Stimulated activated effector memory CD8-positive, alpha-beta T cell treated with anti-CD3 and anti-CD28 coated beads, Interleukin-12 subunit alpha, Interleukin-12 subunit beta, amount 100 ng/mL, for 72 hours (primary cell): ENCODE measurements at regions not wholly inside any gene's neighbourhood (a gene's known extent, or its start where the extent isn't known, plus 50 kb on each side); places are given as distances from the start of the nearest gene placed in this dataset.
"Not testable (repeated sequence)": the region's sequence is repeated elsewhere in the genome, so short reads cannot be mapped to it uniquely, and the experiment has no call there.

ENCODE experiments used
- ATAC-seq: fragments of 150-1000 bp; cut with Tn5 transposase; 2 replicates; pipeline ENCODE4 v1.10.0; 2021
- DNase-seq, 2 donors: peaks; one replicate each; pipeline ENCODE4 v3.0.0; 2021 to 2022; ENCODE audit warnings: low spot score in 2 of 2
- H3K27ac Mint-ChIP-seq: one replicate; pipeline ENCODE4 v1.8.0; 2022; ENCODE audit warnings: mild to moderate bottlenecking, mixed read lengths
- H3K36me3 Mint-ChIP-seq: one replicate; pipeline ENCODE4 v1.8.0; 2022; ENCODE audit warnings: mild to moderate bottlenecking, mixed read lengths
- H3K4me1 Mint-ChIP-seq: one replicate; pipeline ENCODE4 v1.8.0; 2022; ENCODE audit warnings: mixed read lengths
- H3K4me3 Mint-ChIP-seq: one replicate; pipeline ENCODE4 v1.8.0; 2022; ENCODE audit warnings: mild to moderate bottlenecking, mixed read lengths
- H3K9me3 Mint-ChIP-seq: one replicate; pipeline ENCODE4 v1.8.0; 2022; ENCODE audit warnings: mixed read lengths

GRCh38 chr20:1764136-1765033, 106.8 kb upstream of the SIRPG start:
- Mint-ChIP-seq H3K4me1 (no peaks in the 10 kb centered on the region), H3K4me3 (no peak overlapping the region), H3K9me3 (no peaks in the 10 kb centered on the region), H3K36me3 (no peaks in the 10 kb centered on the region), H3K27ac (no peak overlapping the region)
- DNase-seq (peak; percentile 24 to 68), ATAC-seq (peak; percentile 78)

DNA sequence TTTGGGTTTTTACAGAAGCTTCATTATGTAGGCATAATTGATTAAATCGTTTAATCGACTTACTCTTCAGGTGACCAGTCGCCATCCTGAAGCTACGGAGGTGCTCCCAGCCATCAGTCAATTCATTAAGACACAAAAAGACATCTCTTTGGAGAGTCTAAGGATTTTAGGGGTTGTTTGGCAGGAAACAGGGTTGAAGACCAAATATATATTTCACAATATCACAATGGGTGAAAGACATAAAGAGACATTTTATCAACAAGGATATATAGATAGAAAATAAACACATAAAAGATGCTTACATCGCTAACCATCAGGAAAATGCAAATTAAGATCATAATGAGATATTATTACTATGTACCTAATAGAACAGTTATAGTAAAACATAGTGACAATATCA, 104.0 kb upstream of the SIRPG start:
- Mint-ChIP-seq H3K4me1 (no peaks in the 10 kb centered on the region), H3K9me3 (no peaks in the 10 kb centered on the region), H3K27ac (no peak overlapping the region), H3K36me3 (no peaks in the 10 kb centered on the region), H3K4me3 (no peak overlapping the region)
- ATAC-seq: no peak
- DNase-seq: no peak

- no peak overlapping the region for H3K4me3 Mint-ChIP-seq
- H3K36me3 Mint-ChIP-seq: no peaks in the 10 kb centered on the region
- H3K27ac Mint-ChIP-seq: no peak overlapping the region
- ATAC-seq (no peak), DNase-seq (no peak)
- no peaks in the 10 kb centered on the region for H3K9me3 Mint-ChIP-seq
- no peaks in the 10 kb centered on the region for H3K4me1 Mint-ChIP-seq
These were observed 103.5 kb upstream of the SIRPG start for GRCh38 chr20:1761116-1761515.

- Mint-ChIP-seq H3K4me1 (peaks cover 6% of the 10 kb centered on the region), H3K36me3 (no peaks in the 10 kb centered on the region), H3K9me3 (no peaks in the 10 kb centered on the region), H3K27ac (no peak overlapping the region), H3K4me3 (no peak overlapping the region)
- ATAC-seq (no peak), DNase-seq (no peak)
These were observed 101.2 kb upstream of the SIRPG start for GRCh38 chr20:1758765-1759164.

GRCh38 chr20:1757606-1758512, 100.3 kb upstream of the SIRPG start:
- peaks cover 6% of the 10 kb centered on the region for H3K4me1 Mint-ChIP-seq
- H3K36me3 Mint-ChIP-seq: no peaks in the 10 kb centered on the region
- no peaks in the 10 kb centered on the region for H3K9me3 Mint-ChIP-seq
- no peak overlapping the region for H3K27ac Mint-ChIP-seq
- ATAC-seq: no peak
- H3K4me3 Mint-ChIP-seq: no peak overlapping the region
- no peak for DNase-seq

GRCh38 chr20:1757072-1757471, 99.5 kb upstream of the SIRPG start:
- Mint-ChIP-seq H3K36me3 (no peaks in the 10 kb centered on the region), H3K27ac (no peak overlapping the region), H3K4me3 (no peak overlapping the region), H3K4me1 (peaks cover 6% of the 10 kb centered on the region), H3K9me3 (no peaks in the 10 kb centered on the region)
- ATAC-seq: no peak
- DNase-seq: no peak

DNA sequence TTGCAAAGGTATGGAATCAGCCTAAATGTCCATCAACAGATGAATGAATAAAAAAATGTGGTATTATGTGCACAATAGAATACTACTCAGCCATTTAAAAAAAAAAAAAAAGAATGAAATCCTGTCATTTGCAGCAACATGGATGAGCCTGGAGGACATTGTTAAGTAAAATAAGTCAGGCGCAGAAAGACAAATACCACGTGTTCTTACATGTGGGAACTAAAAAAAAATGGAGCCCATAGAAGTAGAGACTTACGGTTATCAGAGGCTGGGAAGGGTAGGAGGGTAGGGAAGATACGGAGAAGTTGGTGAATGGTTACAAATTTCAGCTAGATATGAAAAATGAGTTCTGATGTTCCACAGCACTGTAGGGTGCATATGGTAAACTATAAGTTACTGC, 97.2 kb upstream of the SIRPG start:
- no peak overlapping the region for H3K27ac Mint-ChIP-seq
- no peak for DNase-seq
- ATAC-seq: no peak
- H3K4me1 Mint-ChIP-seq: peaks cover 6% of the 10 kb centered on the region
- H3K36me3 Mint-ChIP-seq: no peaks in the 10 kb centered on the region
- no peak overlapping the region for H3K4me3 Mint-ChIP-seq
- H3K9me3 Mint-ChIP-seq: no peaks in the 10 kb centered on the region

DNA sequence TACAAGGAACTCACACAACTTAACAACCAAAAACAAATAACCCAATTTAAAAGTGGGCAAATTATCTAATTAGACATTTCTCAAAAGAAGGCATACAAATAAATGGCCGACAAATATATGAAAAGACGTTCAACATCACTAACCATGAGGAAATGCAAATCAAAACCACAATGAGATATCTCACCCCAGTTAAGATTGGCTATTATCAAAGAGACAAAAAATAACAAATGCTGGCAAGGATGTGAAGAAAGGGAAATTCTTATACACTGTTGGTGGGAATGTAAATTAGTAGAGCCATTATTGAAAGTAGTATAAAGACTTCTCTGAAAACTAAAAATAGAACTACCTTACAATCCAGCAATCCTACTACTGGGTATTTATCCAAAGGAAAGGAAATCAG, 96.7 kb upstream of the SIRPG start:
- DNase-seq: no peak
- no peak for ATAC-seq
- Mint-ChIP-seq H3K4me1 (peaks cover 6% of the 10 kb centered on the region), H3K4me3 (no peak overlapping the region), H3K36me3 (no peaks in the 10 kb centered on the region), H3K27ac (no peak overlapping the region), H3K9me3 (no peaks in the 10 kb centered on the region)

- Mint-ChIP-seq H3K36me3 (no peaks in the 10 kb centered on the region), H3K4me3 (no peak overlapping the region), H3K9me3 (no peaks in the 10 kb centered on the region), H3K27ac (no peak overlapping the region), H3K4me1 (peaks cover 6% of the 10 kb centered on the region)
- no peak for DNase-seq
- no peak for ATAC-seq
These were observed 94.5 kb upstream of the SIRPG start for GRCh38 chr20:1752045-1752444.

DNA sequence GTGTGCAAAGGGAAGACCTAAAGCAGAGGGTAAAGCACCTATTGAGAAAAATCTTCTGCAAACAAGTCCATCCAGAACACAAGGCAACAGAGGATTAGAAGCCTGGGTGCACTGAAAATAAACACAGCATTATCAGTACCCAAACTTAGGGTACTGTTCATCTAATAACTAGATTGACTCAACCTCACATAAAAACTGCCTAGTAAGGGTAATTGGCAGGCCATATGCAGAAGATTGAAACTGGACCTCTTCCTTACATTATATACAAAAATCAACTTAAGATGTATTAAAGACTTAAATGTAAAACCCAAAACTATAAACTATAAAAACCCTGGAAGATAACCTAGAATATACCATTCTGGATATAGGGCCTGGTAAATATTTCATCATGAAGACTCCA, 91.2 kb upstream of the SIRPG start:
- H3K27ac Mint-ChIP-seq: no peak overlapping the region
- no peaks in the 10 kb centered on the region for H3K9me3 Mint-ChIP-seq
- no peaks in the 10 kb centered on the region for H3K4me1 Mint-ChIP-seq
- DNase-seq (no peak), ATAC-seq (no peak)
- H3K36me3 Mint-ChIP-seq: no peaks in the 10 kb centered on the region
- no peak overlapping the region for H3K4me3 Mint-ChIP-seq

- ATAC-seq (no peak), DNase-seq (no peak)
- no peaks in the 10 kb centered on the region for H3K36me3 Mint-ChIP-seq
- no peak overlapping the region for H3K4me3 Mint-ChIP-seq
- no peaks in the 10 kb centered on the region for H3K4me1 Mint-ChIP-seq
- no peaks in the 10 kb centered on the region for H3K9me3 Mint-ChIP-seq
- H3K27ac Mint-ChIP-seq: no peak overlapping the region
These were observed 90.5 kb upstream of the SIRPG start for GRCh38 chr20:1747953-1748577.

DNA sequence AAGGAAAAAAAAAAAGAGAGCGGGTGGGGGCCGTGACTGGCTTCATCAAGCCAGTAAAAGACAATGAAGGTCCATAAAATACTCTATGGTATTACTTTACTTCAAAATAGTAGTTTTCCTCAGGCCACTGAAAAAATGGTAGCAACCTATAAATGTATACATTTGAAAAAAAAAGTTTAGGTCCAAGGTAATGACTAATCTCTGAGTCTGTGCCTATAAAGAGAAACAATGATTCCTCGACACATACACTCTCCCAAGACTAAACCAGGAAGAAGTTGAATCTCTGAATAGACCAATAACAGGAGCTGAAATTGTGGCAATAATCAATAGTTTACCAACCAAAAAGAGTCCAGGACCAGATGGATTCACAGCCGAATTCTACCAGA, 84.5 kb upstream of the SIRPG start:
- H3K36me3 Mint-ChIP-seq, H3K4me1 Mint-ChIP-seq, DNase-seq, H3K9me3 Mint-ChIP-seq, H3K27ac Mint-ChIP-seq, ATAC-seq, H3K4me3 Mint-ChIP-seq: not testable (repeated sequence)

GRCh38 chr20:1741309-1742048, 83.9 kb upstream of the SIRPG start:
- H3K4me3 Mint-ChIP-seq: no peak overlapping the region
- H3K36me3 Mint-ChIP-seq: peaks cover 6% of the 10 kb centered on the region
- no peaks in the 10 kb centered on the region for H3K4me1 Mint-ChIP-seq
- DNase-seq: no peak
- no peak overlapping the region for H3K27ac Mint-ChIP-seq
- H3K9me3 Mint-ChIP-seq: no peaks in the 10 kb centered on the region
- ATAC-seq: no peak

DNA sequence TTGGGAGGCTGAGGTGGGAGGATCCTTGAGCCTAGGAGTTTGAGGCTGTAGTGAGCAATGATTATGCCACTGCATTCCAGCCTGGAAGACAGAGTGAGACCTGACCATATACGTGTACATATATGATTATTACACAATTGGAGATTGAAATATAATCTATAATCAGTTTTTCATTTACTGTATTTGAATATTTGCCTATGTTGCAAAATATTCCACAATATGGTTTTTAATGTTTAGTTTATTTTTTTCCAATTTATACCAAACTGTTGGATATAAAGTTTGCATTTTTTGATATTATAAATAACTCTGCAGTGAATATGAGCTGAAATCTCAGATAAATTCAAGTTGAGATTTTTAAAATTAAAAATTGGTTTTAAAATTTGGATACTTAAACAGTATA, 79.6 kb upstream of the SIRPG start:
- DNase-seq (no peak), ATAC-seq (no peak)
- Mint-ChIP-seq H3K4me1 (peaks cover 10% of the 10 kb centered on the region), H3K4me3 (no peak overlapping the region), H3K27ac (no peak overlapping the region), H3K36me3 (peaks cover 6% of the 10 kb centered on the region), H3K9me3 (no peaks in the 10 kb centered on the region)
